ENCODE measurements at regions not wholly inside any gene's neighbourhood (a gene's known extent, or its start where the extent isn't known, plus 50 kb on each side); places are given as distances from the start of the nearest gene placed in this dataset.
"Not testable (repeated sequence)": the region's sequence is repeated elsewhere in the genome, so short reads cannot be mapped to it uniquely, and the experiment has no call there.

DNA sequence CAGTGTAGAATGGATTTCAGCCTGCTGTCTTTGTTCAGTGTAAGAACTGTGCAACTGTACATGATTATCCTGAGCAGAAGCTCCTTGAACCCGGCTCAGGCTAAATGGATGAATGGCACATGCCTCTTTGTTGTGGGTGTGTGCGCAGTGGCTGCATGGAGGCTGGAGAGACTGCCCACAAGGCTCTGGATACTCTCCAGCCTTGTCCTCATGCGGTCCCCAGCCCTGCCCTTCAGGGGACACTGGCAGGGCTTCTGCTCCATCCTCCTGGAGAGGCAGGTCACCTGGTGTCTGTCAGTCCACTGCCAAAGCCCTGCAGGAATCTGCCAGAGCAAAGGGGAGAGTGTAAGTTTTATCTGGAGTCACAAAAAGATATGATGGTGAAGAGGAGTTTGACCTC, 241.7 kb upstream of the EXOC2 start:
- intact Hi-C loops (cut with DNase I), result no loop called here
- DNase-seq, result no peak
- TF ChIP-seq POLR2A (IDR thresholded peaks at IDR 0.05), result no peak
- TF ChIP-seq EP300 (IDR thresholded peaks at IDR 0.05), result no peak
- TF ChIP-seq, protein P1, sequence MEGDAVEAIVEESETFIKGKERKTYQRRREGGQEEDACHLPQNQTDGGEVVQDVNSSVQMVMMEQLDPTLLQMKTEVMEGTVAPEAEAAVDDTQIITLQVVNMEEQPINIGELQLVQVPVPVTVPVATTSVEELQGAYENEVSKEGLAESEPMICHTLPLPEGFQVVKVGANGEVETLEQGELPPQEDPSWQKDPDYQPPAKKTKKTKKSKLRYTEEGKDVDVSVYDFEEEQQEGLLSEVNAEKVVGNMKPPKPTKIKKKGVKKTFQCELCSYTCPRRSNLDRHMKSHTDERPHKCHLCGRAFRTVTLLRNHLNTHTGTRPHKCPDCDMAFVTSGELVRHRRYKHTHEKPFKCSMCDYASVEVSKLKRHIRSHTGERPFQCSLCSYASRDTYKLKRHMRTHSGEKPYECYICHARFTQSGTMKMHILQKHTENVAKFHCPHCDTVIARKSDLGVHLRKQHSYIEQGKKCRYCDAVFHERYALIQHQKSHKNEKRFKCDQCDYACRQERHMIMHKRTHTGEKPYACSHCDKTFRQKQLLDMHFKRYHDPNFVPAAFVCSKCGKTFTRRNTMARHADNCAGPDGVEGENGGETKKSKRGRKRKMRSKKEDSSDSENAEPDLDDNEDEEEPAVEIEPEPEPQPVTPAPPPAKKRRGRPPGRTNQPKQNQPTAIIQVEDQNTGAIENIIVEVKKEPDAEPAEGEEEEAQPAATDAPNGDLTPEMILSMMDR (IDR thresholded peaks at IDR 0.05), result no peak
- Histone ChIP-seq H3K4me1 (ENCODE audit: insufficient read depth) (no peaks in the 10 kb centered on the region), H3K4me3 (no peak overlapping the region), H3K27me3 (no peaks in the 10 kb centered on the region), H3K27ac (no peak overlapping the region), H3K9me3 (no peaks in the 10 kb centered on the region), H3K36me3 (no peaks in the 10 kb centered on the region)
- WGBS, 3 donors, result 80 to 91% (median 85%) methylated on average over 3 of the region's 3 CpGs

DNA sequence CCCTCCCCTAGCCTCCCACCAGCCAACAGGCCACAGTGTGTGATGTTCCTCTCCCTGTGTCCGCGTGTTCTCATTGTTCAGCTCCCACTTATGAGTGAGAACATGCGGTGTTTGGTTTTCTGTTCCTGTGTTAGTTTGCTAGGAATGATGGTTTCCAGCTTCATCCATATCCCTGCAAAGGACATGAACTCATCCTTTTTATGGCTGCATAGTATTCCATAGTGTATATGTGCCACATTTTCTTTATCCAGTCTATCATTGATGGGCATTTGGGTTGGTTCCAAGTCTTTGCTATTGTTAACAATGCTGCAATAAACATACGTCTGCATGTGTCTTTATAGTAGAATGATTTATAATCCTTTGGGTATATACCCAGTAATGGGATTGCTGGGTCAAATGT, 239.0 kb upstream of the EXOC2 start:
- H3K27ac ChIP-seq; H3K36me3 ChIP-seq; H3K27me3 ChIP-seq; DNase-seq; H3K4me1 ChIP-seq (ENCODE audit: insufficient read depth); intact Hi-C loops (cut with DNase I); H3K4me3 ChIP-seq; H3K9me3 ChIP-seq: not testable (repeated sequence)
- WGBS, 3 donors, result 75 to 88% (median 86%) methylated on average over 4 of the region's 4 CpGs

DNA sequence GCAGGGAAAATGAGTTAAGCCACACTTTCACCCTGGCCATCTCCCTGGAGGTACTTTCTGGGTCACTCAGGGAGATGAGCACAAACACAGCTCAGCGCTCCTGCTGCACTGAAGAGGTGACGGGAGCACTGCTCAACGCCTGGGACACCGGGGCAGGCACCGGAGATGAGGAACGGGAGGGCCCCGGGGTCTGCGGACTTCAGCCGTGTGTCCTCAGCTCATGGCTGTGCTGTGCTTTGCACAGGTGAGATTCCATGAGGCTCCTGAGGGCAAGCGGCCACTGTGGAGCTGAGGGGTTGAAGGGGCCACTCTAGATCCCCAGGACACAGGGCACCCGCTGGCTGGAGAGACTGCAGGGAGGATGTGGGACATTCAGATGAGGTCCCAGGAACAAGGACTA, 234.2 kb upstream of the EXOC2 start:
- no peak overlapping the region for H3K4me3 ChIP-seq
- no peaks in the 10 kb centered on the region for H3K27me3 ChIP-seq
- H3K9me3 ChIP-seq, result no peaks in the 10 kb centered on the region
- H3K4me1 ChIP-seq (ENCODE audit: insufficient read depth), result no peaks in the 10 kb centered on the region
- H3K36me3 ChIP-seq, result no peaks in the 10 kb centered on the region
- WGBS, 3 donors, result 87 to 92% (median 90%) methylated on average over 11 of the region's 11 CpGs
- intact Hi-C loops (cut with DNase I), result no loop called here
- no peak for TF ChIP-seq EP300 (IDR thresholded peaks at IDR 0.05)
- TF ChIP-seq POLR2A (IDR thresholded peaks at IDR 0.05), result no peak
- TF ChIP-seq, protein P1 (IDR thresholded peaks at IDR 0.05), result no peak
- no peak overlapping the region for H3K27ac ChIP-seq
- no peak for DNase-seq

DNA sequence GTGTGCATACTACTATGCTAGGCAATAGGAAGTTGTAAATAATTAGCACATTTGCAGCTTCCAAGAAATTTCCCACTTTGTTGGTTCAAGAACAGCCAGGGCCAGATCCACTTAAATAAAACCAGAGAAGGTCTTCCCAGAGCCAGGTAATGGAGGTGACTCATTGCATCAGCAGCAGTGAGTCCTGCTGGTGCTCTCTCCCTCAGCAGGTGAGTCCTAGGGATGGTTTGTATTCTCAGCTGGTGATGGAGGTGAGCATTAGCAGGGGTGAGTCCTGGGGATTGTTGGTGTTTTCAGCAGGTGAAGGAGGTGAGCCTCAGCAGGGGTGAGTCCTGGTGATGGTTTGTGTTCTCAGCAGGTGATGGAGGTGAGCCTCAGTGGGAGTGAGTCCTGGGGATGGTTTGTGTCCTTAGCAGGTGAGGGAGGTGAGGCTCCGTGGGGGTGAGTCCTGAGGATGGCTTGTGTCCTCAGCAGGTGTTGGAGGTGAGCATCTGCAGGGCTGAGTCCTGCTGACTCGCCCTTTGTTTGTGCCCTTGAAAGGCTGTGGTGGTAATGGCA, 232.8 kb upstream of the EXOC2 start:
- TF ChIP-seq EP300 (IDR thresholded peaks at IDR 0.05) (no peak), POLR2A (IDR thresholded peaks at IDR 0.05) (no peak)
- TF ChIP-seq, protein P1 (IDR thresholded peaks at IDR 0.05), result no peak
- Histone ChIP-seq H3K4me1 (ENCODE audit: insufficient read depth) (no peaks in the 10 kb centered on the region), H3K9me3 (no peaks in the 10 kb centered on the region), H3K27me3 (no peaks in the 10 kb centered on the region), H3K27ac (no peak overlapping the region), H3K36me3 (no peaks in the 10 kb centered on the region), H3K4me3 (no peak overlapping the region)
- intact Hi-C loops (cut with DNase I), result no loop called here
- DNase-seq, result no peak
- 64 to 74% (median 69%) methylated on average over 2 of the region's 2 CpGs for WGBS, 3 donors

DNA sequence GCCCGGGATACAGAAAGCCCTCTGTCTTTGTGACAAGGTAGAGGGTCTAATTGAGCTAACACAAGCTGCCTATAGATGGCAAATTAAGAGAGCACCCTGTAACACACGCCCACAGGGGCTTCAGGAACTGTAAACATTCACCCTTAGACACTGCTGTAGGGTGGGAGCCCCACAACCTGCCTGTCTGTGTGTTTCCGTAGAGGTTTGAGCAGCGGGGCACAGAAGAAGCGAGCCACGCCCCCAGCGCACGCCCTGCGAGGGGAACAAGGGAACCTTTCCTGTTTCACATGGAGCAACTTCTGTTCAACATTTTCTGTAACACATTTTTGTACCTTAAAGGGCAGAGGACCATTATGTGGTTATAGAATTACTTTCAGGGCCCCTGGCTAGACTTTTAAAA, 231.7 kb upstream of the EXOC2 start:
- 75 to 86% (median 80%) methylated on average over 9 of the region's 9 CpGs for WGBS, 3 donors
- no peaks in the 10 kb centered on the region for H3K9me3 ChIP-seq
- no peaks in the 10 kb centered on the region for H3K4me1 ChIP-seq (ENCODE audit: insufficient read depth)
- intact Hi-C loops (cut with DNase I), result no loop called here
- no peak for DNase-seq
- H3K4me3 ChIP-seq, result no peak overlapping the region
- no peaks in the 10 kb centered on the region for H3K36me3 ChIP-seq
- TF ChIP-seq EP300 (IDR thresholded peaks at IDR 0.05) (no peak), POLR2A (IDR thresholded peaks at IDR 0.05) (no peak)
- no peak overlapping the region for H3K27ac ChIP-seq
- H3K27me3 ChIP-seq, result no peaks in the 10 kb centered on the region

Measured in ovary (tissue), 7 donors.